GM12865 (cell line): ENCODE measurements at regions not wholly inside any gene's neighbourhood (a gene's known extent, or its start where the extent isn't known, plus 50 kb on each side); places are given as distances from the start of the nearest gene placed in this dataset.

Experiments
- DNase-seq: peaks from one replicate; pipeline ENCODE4 v3.0.0; 2010; ENCODE audit warnings: low read depth
- H3K4me3 ChIP-seq: 2 replicates; pipeline ENCODE4 v1.5.1; 2011; ENCODE audit warnings: mild to moderate bottlenecking, low read depth, low read length, control low read depth
- TF ChIP-seq, protein P1 (sequence below): IDR thresholded peaks from 2 replicates; pipeline ENCODE4 v1.5.1; 2011; ENCODE audit warnings: low read length, control low read depth, low read depth, inconsistent platforms; ENCODE audit not compliant: insufficient read depth; ENCODE audit errors: missing control alignments

DNA sequence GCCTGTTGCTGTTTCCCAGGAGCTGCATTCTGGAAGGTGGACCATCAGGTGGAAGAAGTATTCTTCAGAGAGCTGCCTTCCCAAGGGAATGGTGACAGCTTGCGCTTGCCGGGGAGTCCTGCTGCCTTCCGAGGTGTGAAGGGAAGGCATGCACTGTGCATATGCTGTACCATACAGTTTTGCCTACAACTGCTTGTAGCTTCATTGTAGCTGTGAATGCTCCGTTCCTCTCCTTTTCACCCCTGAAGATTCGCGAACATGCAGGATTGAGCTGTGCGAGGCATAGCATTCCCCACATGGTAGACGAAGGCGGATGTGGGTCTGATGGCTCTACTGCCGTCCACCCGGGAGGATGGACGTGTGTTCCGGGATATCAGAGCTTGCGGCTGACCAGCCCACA, 243.2 kb upstream of the TSHZ3 start:
- TF ChIP-seq, protein P1, sequence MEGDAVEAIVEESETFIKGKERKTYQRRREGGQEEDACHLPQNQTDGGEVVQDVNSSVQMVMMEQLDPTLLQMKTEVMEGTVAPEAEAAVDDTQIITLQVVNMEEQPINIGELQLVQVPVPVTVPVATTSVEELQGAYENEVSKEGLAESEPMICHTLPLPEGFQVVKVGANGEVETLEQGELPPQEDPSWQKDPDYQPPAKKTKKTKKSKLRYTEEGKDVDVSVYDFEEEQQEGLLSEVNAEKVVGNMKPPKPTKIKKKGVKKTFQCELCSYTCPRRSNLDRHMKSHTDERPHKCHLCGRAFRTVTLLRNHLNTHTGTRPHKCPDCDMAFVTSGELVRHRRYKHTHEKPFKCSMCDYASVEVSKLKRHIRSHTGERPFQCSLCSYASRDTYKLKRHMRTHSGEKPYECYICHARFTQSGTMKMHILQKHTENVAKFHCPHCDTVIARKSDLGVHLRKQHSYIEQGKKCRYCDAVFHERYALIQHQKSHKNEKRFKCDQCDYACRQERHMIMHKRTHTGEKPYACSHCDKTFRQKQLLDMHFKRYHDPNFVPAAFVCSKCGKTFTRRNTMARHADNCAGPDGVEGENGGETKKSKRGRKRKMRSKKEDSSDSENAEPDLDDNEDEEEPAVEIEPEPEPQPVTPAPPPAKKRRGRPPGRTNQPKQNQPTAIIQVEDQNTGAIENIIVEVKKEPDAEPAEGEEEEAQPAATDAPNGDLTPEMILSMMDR = no peak
- DNase-seq = no peak
- no peak overlapping the region for H3K4me3 ChIP-seq

DNA sequence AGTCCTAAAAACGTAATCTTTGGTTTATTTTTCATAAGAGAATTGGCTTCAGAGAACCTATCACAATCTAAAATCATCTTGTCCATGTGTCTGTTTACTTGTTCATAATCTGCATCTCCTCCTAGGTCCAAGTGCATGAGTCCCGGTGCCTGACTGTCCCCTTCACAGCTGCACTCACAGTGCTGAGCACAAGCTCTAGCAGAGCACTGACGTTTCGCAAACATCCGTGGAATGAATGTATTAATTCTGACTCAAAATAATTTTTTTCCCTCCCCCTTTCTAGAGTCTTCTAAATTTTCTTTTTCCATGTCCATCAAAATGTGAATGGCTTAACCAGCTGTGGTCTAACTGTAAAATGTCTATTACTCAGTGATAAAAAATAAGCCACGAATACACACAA, 245.5 kb upstream of the TSHZ3 start:
- TF ChIP-seq, protein P1 = no peak
- H3K4me3 ChIP-seq = no peak overlapping the region
- DNase-seq = no peak

DNA sequence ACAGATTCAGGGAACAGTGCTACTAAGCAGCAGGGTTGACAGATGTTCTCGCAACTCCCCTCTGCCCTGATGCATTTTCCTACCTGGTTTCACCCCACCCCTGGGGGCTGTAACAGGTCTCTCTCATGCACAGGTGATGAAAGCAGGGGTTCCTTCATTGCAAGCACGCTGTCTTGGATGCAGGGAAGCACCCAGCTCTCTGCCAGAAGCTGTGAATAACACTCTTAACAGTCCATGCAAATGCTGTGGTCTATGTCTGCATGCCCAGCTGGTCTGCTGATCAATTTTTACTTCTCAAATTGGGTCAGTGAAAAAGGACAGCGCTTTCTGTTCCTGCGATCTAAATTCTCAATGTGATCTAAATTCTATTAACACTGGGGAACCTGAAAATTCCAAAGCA, 246.3 kb upstream of the TSHZ3 start:
- no peak overlapping the region for H3K4me3 ChIP-seq
- no peak for DNase-seq
- TF ChIP-seq, protein P1 = no peak

DNA sequence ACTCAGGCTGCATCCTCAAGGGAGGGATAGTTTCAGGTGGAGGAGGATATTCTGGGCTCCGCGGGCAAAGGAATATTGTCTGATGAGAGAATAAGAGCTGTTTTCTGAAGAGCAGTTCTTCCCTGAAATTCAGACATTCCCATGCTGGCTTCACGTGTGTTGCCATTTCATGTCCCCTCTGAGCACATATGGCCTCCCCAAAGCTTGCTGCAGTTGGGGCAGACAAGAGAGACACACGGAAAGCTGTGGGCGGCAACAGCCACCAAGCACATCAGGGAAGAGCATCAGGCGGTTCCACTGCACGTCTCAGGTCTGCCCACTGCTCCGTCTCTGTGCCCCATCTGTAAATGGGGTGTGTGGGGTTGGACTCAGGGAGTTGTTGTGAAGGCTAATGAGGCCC, 247.5 kb upstream of the TSHZ3 start:
- TF ChIP-seq, protein P1 = no peak
- no peak overlapping the region for H3K4me3 ChIP-seq
- DNase-seq = no peak

DNA sequence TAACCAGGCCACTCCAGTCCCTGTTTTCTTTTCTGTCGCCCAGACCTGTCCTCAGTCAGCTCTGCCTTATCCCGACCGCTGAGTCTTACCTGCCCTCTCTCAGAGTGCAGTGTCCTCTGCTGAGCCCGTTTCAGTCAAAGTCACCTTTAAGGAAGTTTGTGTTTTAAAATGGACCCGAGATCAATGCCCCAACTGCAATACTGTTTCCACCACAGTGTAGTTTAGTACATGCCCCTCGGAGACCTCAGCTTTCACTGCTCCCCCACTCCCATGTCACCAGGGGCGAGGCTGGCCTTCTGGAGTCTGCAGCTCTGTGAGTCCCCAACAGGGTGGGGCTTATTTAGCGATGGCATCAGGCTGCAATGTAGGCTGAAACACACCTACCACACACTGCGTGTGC, 248.4 kb upstream of the TSHZ3 start:
- TF ChIP-seq, protein P1 = no peak
- no peak for DNase-seq
- H3K4me3 ChIP-seq = no peak overlapping the region

DNA sequence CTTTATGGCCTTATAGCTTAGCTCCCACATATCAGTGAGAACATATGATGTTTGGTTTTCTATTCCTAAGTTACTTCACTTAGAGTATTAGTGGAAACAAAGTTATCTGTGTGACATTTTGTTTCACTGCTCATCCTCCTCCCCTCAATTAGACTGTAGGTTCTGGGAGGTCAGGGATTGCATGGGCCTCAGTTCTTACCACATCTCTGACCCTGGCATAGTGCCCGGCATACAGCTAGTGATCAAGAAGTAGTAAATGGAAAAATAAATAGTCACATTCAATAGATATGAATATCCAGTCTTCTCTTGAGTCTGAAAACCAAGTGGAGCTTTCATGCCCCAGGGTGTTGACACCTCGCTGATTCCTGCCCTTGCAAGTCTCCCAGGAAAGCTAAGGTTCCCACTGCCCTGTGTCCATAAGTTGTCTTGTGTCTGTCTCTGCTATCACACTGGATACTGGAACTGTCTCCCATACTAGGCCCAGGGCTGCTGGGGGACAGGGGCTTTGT, 249.5 kb upstream of the TSHZ3 start:
- H3K4me3 ChIP-seq = no peak overlapping the region
- TF ChIP-seq, protein P1 = no peak
- DNase-seq = no peak

DNA sequence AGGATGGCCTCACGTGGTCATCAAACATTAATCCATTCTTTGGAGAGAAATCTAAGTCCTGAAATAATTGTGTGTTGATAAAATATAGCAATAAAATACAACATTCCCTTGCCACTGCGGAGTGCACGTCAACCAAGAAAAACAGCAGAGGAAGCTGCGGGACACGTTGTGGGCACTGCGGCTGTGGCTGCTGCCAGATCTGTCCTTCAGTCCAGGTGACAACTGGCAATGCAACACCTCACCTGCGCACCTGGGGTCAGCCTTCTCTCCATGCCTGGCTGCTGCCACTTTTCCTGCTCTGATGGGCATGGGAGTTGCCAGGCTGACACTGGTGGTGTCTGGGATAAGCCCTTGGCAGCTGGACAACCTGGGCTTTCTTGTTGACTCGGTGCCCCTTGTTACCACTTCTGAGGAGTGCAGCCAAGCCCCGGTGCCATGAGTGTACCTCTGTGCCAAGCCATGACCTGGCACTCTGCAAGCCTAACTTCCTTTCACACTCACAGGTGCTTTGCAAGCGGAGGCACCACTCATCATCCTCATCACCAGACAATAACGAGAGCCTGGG, 251.6 kb upstream of the TSHZ3 start:
- no peak overlapping the region for H3K4me3 ChIP-seq
- DNase-seq = no peak
- TF ChIP-seq, protein P1 = no peak
